SK-N-MC (cell line): ENCODE measurements at regions not wholly inside any gene's neighbourhood (a gene's known extent, or its start where the extent isn't known, plus 50 kb on each side); places are given as distances from the start of the nearest gene placed in this dataset.

Source experiments
- EZH2 ChIP-seq: fragments of 200-600 bp; sonication (generic); IDR thresholded peaks from one replicate; pipeline ENCODE4 v1.6.1; 2017; ENCODE audit warnings: antibody characterized with exemption
- POLR2AphosphoS5 ChIP-seq: IDR thresholded peaks from 2 replicates; pipeline ENCODE4 v1.6.1; 2012; ENCODE audit warnings: mild to moderate bottlenecking, low read depth, low read length, borderline replicate concordance

GRCh38 chr6:19736066-19736465, 101.1 kb upstream of the ID4 start:
- TF ChIP-seq POLR2AphosphoS5 (no peak), EZH2 (no peak)
